ENCODE measurements at regions not wholly inside any gene's neighbourhood (a gene's known extent, or its start where the extent isn't known, plus 50 kb on each side); places are given as distances from the start of the nearest gene placed in this dataset.
A peak's percentile ranks its signal among the peaks of the same experiment; 100 is the strongest.

GRCh38 chr5:124283031-124283430 lies 463.4 kb downstream of the ZNF608 start:
- Mint-ChIP-seq H3K27ac (no peak overlapping the region), H3K9me3 (no peaks in the 10 kb centered on the region), H3K36me3 (no peaks in the 10 kb centered on the region), H3K4me1 (no peaks in the 10 kb centered on the region), H3K27me3 (no peaks in the 10 kb centered on the region), H3K4me3 (no peak overlapping the region)
- no peak for ATAC-seq

- Mint-ChIP-seq H3K27me3 (no peaks in the 10 kb centered on the region), H3K36me3 (no peaks in the 10 kb centered on the region), H3K4me1 (no peaks in the 10 kb centered on the region), H3K9me3 (no peaks in the 10 kb centered on the region), H3K4me3 (no peak overlapping the region), H3K27ac (no peak overlapping the region)
- no peak for ATAC-seq
Observed at GRCh38 chr5:124280079-124280478, 466.4 kb downstream of the ZNF608 start.

- no peaks in the 10 kb centered on the region for H3K27me3 Mint-ChIP-seq
- no peak overlapping the region for H3K27ac Mint-ChIP-seq
- no peaks in the 10 kb centered on the region for H3K9me3 Mint-ChIP-seq
- no peaks in the 10 kb centered on the region for H3K36me3 Mint-ChIP-seq
- no peak for ATAC-seq
- H3K4me3 Mint-ChIP-seq: no peak overlapping the region
- H3K4me1 Mint-ChIP-seq: no peaks in the 10 kb centered on the region
Observed at GRCh38 chr5:124279146-124279876, 467.1 kb downstream of the ZNF608 start.

- Mint-ChIP-seq H3K36me3 (no peaks in the 10 kb centered on the region), H3K9me3 (no peaks in the 10 kb centered on the region), H3K4me1 (no peaks in the 10 kb centered on the region), H3K27me3 (no peaks in the 10 kb centered on the region), H3K27ac (no peak overlapping the region), H3K4me3 (no peak overlapping the region)
- ATAC-seq: no peak
Observed at GRCh38 chr5:124278636-124279035, 467.8 kb downstream of the ZNF608 start.

- Mint-ChIP-seq H3K27me3 (no peaks in the 10 kb centered on the region), H3K4me1 (no peaks in the 10 kb centered on the region), H3K4me3 (no peak overlapping the region)
Observed at GRCh38 chr5:124277767-124278545, 468.5 kb downstream of the ZNF608 start.

GRCh38 chr5:124276166-124276565 lies 470.3 kb downstream of the ZNF608 start:
- Mint-ChIP-seq H3K27ac (no peak overlapping the region), H3K4me3 (no peak overlapping the region), H3K9me3 (no peaks in the 10 kb centered on the region), H3K4me1 (no peaks in the 10 kb centered on the region), H3K27me3 (no peaks in the 10 kb centered on the region), H3K36me3 (no peaks in the 10 kb centered on the region)
- ATAC-seq: no peak

More at GRCh38 chr5:124277767-124278545, 468.5 kb downstream of the ZNF608 start:
- no peak overlapping the region for H3K27ac Mint-ChIP-seq
- H3K36me3 Mint-ChIP-seq: no peaks in the 10 kb centered on the region
- no peaks in the 10 kb centered on the region for H3K9me3 Mint-ChIP-seq
- peak; percentile 24 for ATAC-seq

GRCh38 chr5:124274949-124275348 lies 471.5 kb downstream of the ZNF608 start:
- Mint-ChIP-seq H3K27ac (no peak overlapping the region), H3K4me3 (no peak overlapping the region), H3K9me3 (no peaks in the 10 kb centered on the region), H3K27me3 (no peaks in the 10 kb centered on the region), H3K36me3 (no peaks in the 10 kb centered on the region), H3K4me1 (no peaks in the 10 kb centered on the region)
- ATAC-seq: no peak

- Mint-ChIP-seq H3K4me3 (no peak overlapping the region), H3K27ac (no peak overlapping the region), H3K36me3 (no peaks in the 10 kb centered on the region), H3K4me1 (no peaks in the 10 kb centered on the region), H3K9me3 (no peaks in the 10 kb centered on the region), H3K27me3 (no peaks in the 10 kb centered on the region)
- ATAC-seq: no peak
Observed at GRCh38 chr5:124264499-124264898, 481.9 kb downstream of the ZNF608 start.

- Mint-ChIP-seq H3K27ac (no peak overlapping the region), H3K27me3 (no peaks in the 10 kb centered on the region), H3K4me3 (no peak overlapping the region), H3K36me3 (no peaks in the 10 kb centered on the region), H3K4me1 (no peaks in the 10 kb centered on the region), H3K9me3 (no peaks in the 10 kb centered on the region)
- ATAC-seq: no peak
Observed at GRCh38 chr5:124263680-124264491, 482.6 kb downstream of the ZNF608 start.

- Mint-ChIP-seq H3K9me3 (no peaks in the 10 kb centered on the region), H3K4me1 (no peaks in the 10 kb centered on the region), H3K4me3 (no peak overlapping the region), H3K27ac (no peak overlapping the region), H3K36me3 (no peaks in the 10 kb centered on the region), H3K27me3 (no peaks in the 10 kb centered on the region)
- ATAC-seq: no peak
Observed at GRCh38 chr5:124262991-124263571, 483.4 kb downstream of the ZNF608 start.

GRCh38 chr5:124262470-124262869 lies 484.0 kb downstream of the ZNF608 start:
- Mint-ChIP-seq H3K4me3 (no peak overlapping the region), H3K9me3 (no peaks in the 10 kb centered on the region), H3K27me3 (no peaks in the 10 kb centered on the region), H3K4me1 (no peaks in the 10 kb centered on the region), H3K27ac (no peak overlapping the region), H3K36me3 (no peaks in the 10 kb centered on the region)
- no peak for ATAC-seq

- no peaks in the 10 kb centered on the region for H3K27me3 Mint-ChIP-seq
- H3K4me1 Mint-ChIP-seq: no peaks in the 10 kb centered on the region
- peaks cover 2% of the 10 kb centered on the region for H3K36me3 Mint-ChIP-seq
- H3K27ac Mint-ChIP-seq: no peak overlapping the region
- no peak overlapping the region for H3K4me3 Mint-ChIP-seq
- ATAC-seq: no peak
- peaks cover 2% of the 10 kb centered on the region for H3K9me3 Mint-ChIP-seq
Observed at GRCh38 chr5:124261848-124262247, 484.6 kb downstream of the ZNF608 start.

GRCh38 chr5:124260921-124261515 lies 485.4 kb downstream of the ZNF608 start:
- peaks cover 10% of the 10 kb centered on the region for H3K9me3 Mint-ChIP-seq
- no peak for ATAC-seq
- no peaks in the 10 kb centered on the region for H3K27me3 Mint-ChIP-seq
- H3K36me3 Mint-ChIP-seq: peaks cover 10% of the 10 kb centered on the region
- no peak overlapping the region for H3K4me3 Mint-ChIP-seq
- no peaks in the 10 kb centered on the region for H3K4me1 Mint-ChIP-seq
- no peak overlapping the region for H3K27ac Mint-ChIP-seq

GRCh38 chr5:124259017-124259416 lies 487.4 kb downstream of the ZNF608 start:
- Mint-ChIP-seq H3K27ac (no peak overlapping the region), H3K36me3 (peaks cover 22% of the 10 kb centered on the region), H3K4me1 (no peaks in the 10 kb centered on the region), H3K27me3 (no peaks in the 10 kb centered on the region), H3K4me3 (no peak overlapping the region), H3K9me3 (peaks cover 20% of the 10 kb centered on the region)
- no peak for ATAC-seq

GRCh38 chr5:124257048-124257447 lies 489.4 kb downstream of the ZNF608 start:
- no peak overlapping the region for H3K4me3 Mint-ChIP-seq
- peaks cover 20% of the 10 kb centered on the region for H3K9me3 Mint-ChIP-seq
- H3K36me3 Mint-ChIP-seq: peaks cover 22% of the 10 kb centered on the region
- no peaks in the 10 kb centered on the region for H3K27me3 Mint-ChIP-seq
- H3K4me1 Mint-ChIP-seq: no peaks in the 10 kb centered on the region
- no peak overlapping the region for H3K27ac Mint-ChIP-seq
- no peak for ATAC-seq

Data from stimulated activated memory B cell treated with anti-CD40 and anti-IgM and Interleukin-4, amounts not matched to agents 10 μg/mL and 1 μg/mL and 100 μg/mL, for 72 hours (primary cell).